Psoas muscle (tissue), 7 donors: ENCODE measurements at regions not wholly inside any gene's neighbourhood (a gene's known extent, or its start where the extent isn't known, plus 50 kb on each side); places are given as distances from the start of the nearest gene placed in this dataset.

Experiments used
- ATAC-seq, 4 donors: fragments of 200-7000 bp; cut with Tn5 transposase; one replicate each; pipeline ENCODE4 v1.9.1; 2020; ENCODE audit warnings: moderate library complexity in 3 of 4, mild to moderate bottlenecking in 2 of 4
- DNase-seq, 2 donors: peaks; one replicate each; pipeline ENCODE4 v3.0.0-alpha.2; 2020
- H3K27ac ChIP-seq: fragments of 200-600 bp; one replicate; pipeline ENCODE4 v1.8.0; 2022
- H3K27me3 ChIP-seq, 3 donors: fragments of 200-600 bp in 1 of 3; one replicate each; pipeline versions ENCODE4 v1.6.1 to v1.8.0; 2013 to 2022; ENCODE audit warnings: low read length in 2 of 3, mild to moderate bottlenecking in 2 of 3, moderate library complexity in 1 of 3; ENCODE audit not compliant: insufficient read depth in 3 of 3
- H3K36me3 ChIP-seq, 2 donors: fragments of 200-600 bp in 1 of 2; one replicate each; pipeline versions ENCODE4 v1.6.1 to v1.8.0; 2013 to 2022; ENCODE audit warnings: low read depth in 1 of 2, mild to moderate bottlenecking in 1 of 2, moderate library complexity in 1 of 2; ENCODE audit not compliant: insufficient read depth in 1 of 2
- H3K4me1 ChIP-seq: fragments of 200-600 bp; one replicate; pipeline ENCODE4 v1.8.0; 2022
- H3K4me3 ChIP-seq: fragments of 200-600 bp; one replicate; pipeline ENCODE4 v1.8.0; 2022; ENCODE audit warnings: mild to moderate bottlenecking
- H3K9me3 ChIP-seq: fragments of 200-600 bp; one replicate; pipeline ENCODE4 v1.8.0; 2022
- CTCF ChIP-seq: fragments of 200-600 bp; IDR thresholded peaks from one replicate; pipeline ENCODE4 v1.8.0; 2022; ENCODE audit warnings: antibody characterized with exemption
- WGBS, 3 donors: extraction: QIAGEN DNeasy Blood & Tissue Kit; methylation state at CpG; one replicate each; pipeline versions ENCODE4 v1.1.6 to v1.1.7; 2013; 5-methylcytosine and 5-hydroxymethylcytosine counted together
- intact Hi-C, 2 donors: fragments of 100-400 bp; cut with DNase I; formaldehyde crosslinking; loops; one replicate each; pipeline versions ENCODE4 v1.11.0 to v1.14.2; 2022
- donor health status: healthy with polysubstance abuse.
- donor health status: DM: no; HTN: no; CAD: no; lungs with moderate emphysema.
- donor health status: Bipolar disorder and iron deficiency.
- donor health status: healthy.
- donor health status: DM: yes; HTN: yes; CAD: no.
- donor health status: DM: no; HTN: no; CAD: no.
- donor health status: DM: yes; HTN: yes; CAD: no.

GRCh38 chrX:40952855-40953254 lies 132.4 kb upstream of the USP9X start:
- no peaks in the 10 kb centered on the region for H3K9me3 ChIP-seq
- no peaks in the 10 kb centered on the region for H3K4me1 ChIP-seq
- H3K27ac ChIP-seq: no peak overlapping the region
- 20 to 36% (median 27%) methylated on average over 4 of the region's 4 CpGs for WGBS, 3 donors
- H3K4me3 ChIP-seq: peak overlapping the region; percentile 35
- intact Hi-C loops: no loop called here
- TF ChIP-seq CTCF: no peak
- no peaks in the 10 kb centered on the region for H3K36me3 ChIP-seq
- no peak for ATAC-seq
- peaks cover 0 to 16% (median 0%) of the 10 kb centered on the region in 3 donors for H3K27me3 ChIP-seq
- DNase-seq: no peak

GRCh38 chrX:40953369-40953768 lies 131.9 kb upstream of the USP9X start:
- H3K36me3 ChIP-seq: no peaks in the 10 kb centered on the region
- intact Hi-C loops: no loop called here
- 67 to 73% (median 68%) methylated on average over 2 of the region's 2 CpGs for WGBS, 3 donors

GRCh38 chrX:40960041-40960440 lies 125.2 kb upstream of the USP9X start:
- DNase-seq (no peak), ATAC-seq (no peak)
- H3K4me3 ChIP-seq: no peak overlapping the region
- TF ChIP-seq CTCF: no peak
- no peak overlapping the region for H3K27ac ChIP-seq
- H3K9me3 ChIP-seq: no peaks in the 10 kb centered on the region
- peaks cover 0 to 4% (median 0%) of the 10 kb centered on the region in 3 donors for H3K27me3 ChIP-seq
- no peaks in the 10 kb centered on the region for H3K36me3 ChIP-seq
- H3K4me1 ChIP-seq: no peaks in the 10 kb centered on the region
- intact Hi-C loops: no loop called here
- WGBS, 3 donors: 63 to 75% (median 68%) methylated on average over 4 of the region's 4 CpGs

More at GRCh38 chrX:40953369-40953768, 131.9 kb upstream of the USP9X start:
- no peaks in the 10 kb centered on the region for H3K9me3 ChIP-seq
- H3K27ac ChIP-seq: no peak overlapping the region
- TF ChIP-seq CTCF: no peak
- ATAC-seq: no peak
- H3K4me1 ChIP-seq: no peaks in the 10 kb centered on the region
- no peak overlapping the region for H3K4me3 ChIP-seq
- H3K27me3 ChIP-seq: peaks cover 0 to 18% (median 0%) of the 10 kb centered on the region in 3 donors
- DNase-seq: no peak

GRCh38 chrX:40962793-40963407 lies 122.3 kb upstream of the USP9X start:
- Histone ChIP-seq H3K36me3 (no peaks in the 10 kb centered on the region), H3K9me3 (no peaks in the 10 kb centered on the region), H3K27ac (no peak overlapping the region), H3K4me1 (no peaks in the 10 kb centered on the region), H3K4me3 (no peak overlapping the region), H3K27me3 (peaks cover 0 to 4% (median 0%) of the 10 kb centered on the region in 3 donors)
- intact Hi-C loops: no loop called here
- no peak for ATAC-seq
- TF ChIP-seq CTCF: no peak
- WGBS, 3 donors: 89 to 94% (median 90%) methylated on average over 12 of the region's 12 CpGs
- DNase-seq: no peak

- no peak overlapping the region for H3K27ac ChIP-seq
- 55 to 100% (median 74%) methylated on average over 1 of the region's 1 CpG for WGBS, 3 donors
- H3K4me1 ChIP-seq: no peaks in the 10 kb centered on the region
- no peaks in the 10 kb centered on the region for H3K9me3 ChIP-seq
- peak in 2 of 4 donors; percentile 32 to 35 for ATAC-seq
- intact Hi-C loops: loop anchor here in 1 of 2 donors (1.0 kb wide), 1 partner anchor 41 kb away; no protein-coding TSS in a partner anchor
- H3K27me3 ChIP-seq: no peaks in the 10 kb centered on the region
- no peaks in the 10 kb centered on the region for H3K36me3 ChIP-seq
- TF ChIP-seq CTCF: no peak
- no peak for DNase-seq
- no peak overlapping the region for H3K4me3 ChIP-seq
These were observed 121.2 kb upstream of the USP9X start for GRCh38 chrX:40964008-40964407.
